DOHH2 (cell line): ENCODE measurements at regions not wholly inside any gene's neighbourhood (a gene's known extent, or its start where the extent isn't known, plus 50 kb on each side); places are given as distances from the start of the nearest gene placed in this dataset.

Experiments
- H3F3A ChIP-seq: fragments of 200-600 bp; sonication (generic), shearing (Covaris generic); 2 replicates; pipeline ENCODE4 v1.6.0; 2016; ENCODE audit warnings: antibody characterized with exemption, mild to moderate bottlenecking; ENCODE audit not compliant: control insufficient read depth, insufficient read depth
- H3K27ac ChIP-seq: fragments of 200-600 bp; sonication (generic); 2 replicates; pipeline ENCODE4 v1.5.1; 2014; ENCODE audit warnings: low read depth, mild to moderate bottlenecking, low read length, moderate library complexity
- H3K27me3 ChIP-seq: fragments of 200-600 bp; sonication (generic); 2 replicates; pipeline ENCODE4 v1.6.1; 2014; ENCODE audit warnings: mild to moderate bottlenecking, low read length, mixed read lengths; ENCODE audit not compliant: control insufficient read depth
- H3K36me3 ChIP-seq: fragments of 200-600 bp; sonication (generic); 2 replicates; pipeline ENCODE4 v1.6.1; 2014; ENCODE audit warnings: mild to moderate bottlenecking, low read length, moderate library complexity, mixed read lengths; ENCODE audit not compliant: control insufficient read depth
- H3K4me1 ChIP-seq: fragments of 200-600 bp; sonication (generic); 2 replicates; pipeline ENCODE4 v1.6.1; 2014; ENCODE audit warnings: mild to moderate bottlenecking, low read length, mixed read lengths; ENCODE audit not compliant: control insufficient read depth
- H3K4me2 ChIP-seq: fragments of 200-600 bp; sonication (generic); 2 replicates; pipeline ENCODE4 v1.6.0; 2014; ENCODE audit warnings: mild to moderate bottlenecking, low read length, moderate library complexity
- H3K4me3 ChIP-seq: fragments of 200-600 bp; sonication (generic); 2 replicates; pipeline ENCODE4 v1.5.1; 2014; ENCODE audit warnings: mild to moderate bottlenecking, low read length, mixed read lengths
- H3K79me2 ChIP-seq: fragments of 200-600 bp; sonication (generic); 2 replicates; pipeline ENCODE4 v1.6.1; 2014; ENCODE audit warnings: mild to moderate bottlenecking, low read length, mixed read lengths; ENCODE audit not compliant: control insufficient read depth
- H3K9me2 ChIP-seq: fragments of 200-600 bp; sonication (generic); replicated peaks from 2 replicates; pipeline ENCODE4 v1.6.1; 2014; ENCODE audit warnings: mild to moderate bottlenecking, low read length, mixed read lengths; ENCODE audit not compliant: control insufficient read depth
- H3K9me3 ChIP-seq: fragments of 200-600 bp; sonication (generic); 2 replicates; pipeline ENCODE4 v1.6.1; 2014; ENCODE audit warnings: antibody characterized with exemption, low read length, mixed read lengths; ENCODE audit not compliant: control insufficient read depth, insufficient read depth
- H4K20me1 ChIP-seq: fragments of 200-600 bp; sonication (generic); 2 replicates; pipeline ENCODE4 v1.6.0; 2014; ENCODE audit warnings: low read depth, mild to moderate bottlenecking, antibody characterized with exemption, low read length, moderate library complexity; ENCODE audit not compliant: control insufficient read depth, insufficient read depth
- CTCF ChIP-seq: fragments of 200-600 bp; sonication (generic); IDR thresholded peaks from one replicate; pipeline ENCODE4 v1.5.1; 2014; ENCODE audit warnings: antibody characterized with exemption, mild to moderate bottlenecking, low read depth, low read length; ENCODE audit not compliant: poor library complexity, severe bottlenecking
- EZH2phosphoT487 ChIP-seq: fragments of 200-600 bp; sonication (generic); IDR thresholded peaks from 2 replicates; pipeline ENCODE4 v1.6.1; 2017; ENCODE audit warnings: borderline replicate concordance, mild to moderate bottlenecking, antibody characterized with exemption, low read length, moderate library complexity, mixed read lengths

- Histone ChIP-seq H3K9me3 (no peaks in the 10 kb centered on the region), H3K4me2 (no peak overlapping the region), H3K79me2 (no peaks in the 10 kb centered on the region), H3K9me2 (no peaks in the 10 kb centered on the region), H3F3A (no peaks in the 10 kb centered on the region), H3K36me3 (no peaks in the 10 kb centered on the region), H3K4me3 (no peak overlapping the region), H4K20me1 (no peaks in the 10 kb centered on the region), H3K27ac (no peak overlapping the region), H3K27me3 (0 out of 2 replicates have a peak, but pooled peaks cover 5% of the 10 kb centered on the region), H3K4me1 (peaks cover 12% of the 10 kb centered on the region)
- TF ChIP-seq EZH2phosphoT487 = no peak
- TF ChIP-seq CTCF = no peak
Measured at GRCh38 chr5:56468277-56468676, 235.1 kb upstream of the ANKRD55 start.

- Histone ChIP-seq H3K36me3 (no peaks in the 10 kb centered on the region), H4K20me1 (no peaks in the 10 kb centered on the region), H3K9me3 (no peaks in the 10 kb centered on the region), H3K27me3 (0 out of 2 replicates have a peak, but pooled peaks cover 5% of the 10 kb centered on the region), H3K27ac (no peak overlapping the region), H3K4me3 (no peak overlapping the region), H3F3A (no peaks in the 10 kb centered on the region), H3K4me1 (peaks cover 12% of the 10 kb centered on the region), H3K79me2 (no peaks in the 10 kb centered on the region), H3K4me2 (no peak overlapping the region), H3K9me2 (no peaks in the 10 kb centered on the region)
- no peak for TF ChIP-seq EZH2phosphoT487
- no peak for TF ChIP-seq CTCF
Measured at GRCh38 chr5:56467176-56467717, 234.1 kb upstream of the ANKRD55 start.

DNA sequence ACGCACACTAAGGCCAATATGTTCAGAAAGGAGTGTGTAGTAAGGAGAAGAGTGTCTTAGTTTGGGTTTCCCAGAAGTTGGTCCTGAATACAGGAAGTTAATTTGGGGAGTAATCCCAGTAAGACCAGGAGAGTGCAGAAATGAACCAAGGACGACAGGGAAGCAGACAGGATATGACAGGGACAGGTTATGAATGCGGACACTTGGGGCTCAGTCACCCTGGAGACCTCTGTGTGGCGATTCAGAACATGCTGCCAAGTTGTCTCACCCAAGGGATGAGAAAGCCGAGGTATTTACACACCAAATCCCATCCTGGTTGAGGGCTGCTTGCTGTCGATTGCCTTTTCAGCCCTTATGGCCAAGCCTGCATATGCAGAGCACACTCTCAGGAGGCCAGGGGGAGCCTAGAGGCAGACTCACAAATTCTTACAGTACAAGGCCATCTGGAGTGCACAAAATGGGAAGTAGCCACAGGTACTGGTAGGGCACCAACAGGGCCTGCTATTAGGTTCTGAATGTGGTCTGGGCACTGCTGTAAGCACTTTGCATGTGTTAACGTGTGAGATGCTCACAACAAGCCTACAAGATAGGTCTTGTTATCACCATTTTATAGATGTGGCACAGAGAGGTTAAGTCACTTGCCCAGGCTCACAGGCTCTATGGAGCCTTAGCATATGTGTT lies 233.1 kb upstream of the ANKRD55 start:
- Histone ChIP-seq H3K27ac (no peak overlapping the region), H3K36me3 (no peaks in the 10 kb centered on the region), H3K9me3 (no peaks in the 10 kb centered on the region), H3K27me3 (0 out of 2 replicates have a peak, but pooled peaks cover 5% of the 10 kb centered on the region), H3F3A (no peaks in the 10 kb centered on the region), H3K9me2 (no peaks in the 10 kb centered on the region), H3K4me2 (no peak overlapping the region), H3K4me1 (peaks cover 12% of the 10 kb centered on the region), H3K79me2 (no peaks in the 10 kb centered on the region), H4K20me1 (no peaks in the 10 kb centered on the region), H3K4me3 (no peak overlapping the region)
- TF ChIP-seq CTCF (no peak), EZH2phosphoT487 (no peak)
